ENCODE measurements at regions not wholly inside any gene's neighbourhood (a gene's known extent, or its start where the extent isn't known, plus 50 kb on each side); places are given as distances from the start of the nearest gene placed in this dataset.

- no peak for DNase-seq (ENCODE audit: low read depth in 2 of 2)
Measured at GRCh38 chr10:36114913-36115312, 472.8 kb upstream of the FZD8 start.

GRCh38 chr10:36114141-36114540 lies 472.0 kb upstream of the FZD8 start:
- no peak for DNase-seq (ENCODE audit: low read depth in 2 of 2)

- DNase-seq (ENCODE audit: low read depth in 2 of 2): no peak
Measured at GRCh38 chr10:36111676-36112075, 469.6 kb upstream of the FZD8 start.

- no peak for DNase-seq (ENCODE audit: low read depth in 2 of 2)
Measured at GRCh38 chr10:36110097-36110496, 468.0 kb upstream of the FZD8 start.

GRCh38 chr10:36109399-36110023 lies 467.4 kb upstream of the FZD8 start:
- no peak for DNase-seq (ENCODE audit: low read depth in 2 of 2)

- no peak for DNase-seq (ENCODE audit: low read depth in 2 of 2)
Measured at GRCh38 chr10:36097696-36098095, 455.6 kb upstream of the FZD8 start.

- no peak for DNase-seq (ENCODE audit: low read depth in 2 of 2)
Measured at GRCh38 chr10:36096576-36096975, 454.5 kb upstream of the FZD8 start.

GRCh38 chr10:36094096-36094495 lies 452.0 kb upstream of the FZD8 start:
- no peak for DNase-seq (ENCODE audit: low read depth in 2 of 2)

GRCh38 chr10:36092116-36092515 lies 450.0 kb upstream of the FZD8 start:
- DNase-seq (ENCODE audit: low read depth in 2 of 2): no peak

GRCh38 chr10:36091007-36091406 lies 448.9 kb upstream of the FZD8 start:
- DNase-seq (ENCODE audit: low read depth in 2 of 2): no peak

GRCh38 chr10:36089790-36090440 lies 447.8 kb upstream of the FZD8 start:
- DNase-seq (ENCODE audit: low read depth in 2 of 2): no peak

- DNase-seq (ENCODE audit: low read depth in 2 of 2): no peak
Measured at GRCh38 chr10:36087006-36088005, 445.2 kb upstream of the FZD8 start.

- DNase-seq (ENCODE audit: low read depth in 2 of 2): no peak
Measured at GRCh38 chr10:36075196-36075595, 433.1 kb upstream of the FZD8 start.

- no peak for DNase-seq (ENCODE audit: low read depth in 2 of 2)
Measured at GRCh38 chr10:36073796-36074345, 431.8 kb upstream of the FZD8 start.

- no peak for DNase-seq (ENCODE audit: low read depth in 2 of 2)
Measured at GRCh38 chr10:36068542-36068941, 426.4 kb upstream of the FZD8 start.

- no peak for DNase-seq (ENCODE audit: low read depth in 2 of 2)
Measured at GRCh38 chr10:36067748-36068147, 425.7 kb upstream of the FZD8 start.

GRCh38 chr10:36066850-36067249 lies 424.8 kb upstream of the FZD8 start:
- no peak for DNase-seq (ENCODE audit: low read depth in 2 of 2)

GRCh38 chr10:36066102-36066501 lies 424.0 kb upstream of the FZD8 start:
- DNase-seq (ENCODE audit: low read depth in 2 of 2): no peak

- no peak for DNase-seq (ENCODE audit: low read depth in 2 of 2)
Measured at GRCh38 chr10:36063396-36063795, 421.3 kb upstream of the FZD8 start.

GRCh38 chr10:36057731-36058130 lies 415.6 kb upstream of the FZD8 start:
- DNase-seq (ENCODE audit: low read depth in 2 of 2): no peak

GRCh38 chr10:36057180-36057579 lies 415.1 kb upstream of the FZD8 start:
- no peak for DNase-seq (ENCODE audit: low read depth in 2 of 2)

GRCh38 chr10:36053775-36054174 lies 411.7 kb upstream of the FZD8 start:
- no peak for DNase-seq (ENCODE audit: low read depth in 2 of 2)

All from stimulated activated CD4-positive, alpha-beta T cell treated with anti-CD3 and anti-CD28 coated beads, Interleukin-4, amount 100 ng/mL, for 48 hours (primary cell).